ENCODE measurements at regions not wholly inside any gene's neighbourhood (a gene's known extent, or its start where the extent isn't known, plus 50 kb on each side); places are given as distances from the start of the nearest gene placed in this dataset.

GRCh38 chr3:34376691-34377090 lies 578.3 kb downstream of the PDCD6IP start:
- no peak overlapping the region for H3K4me3 ChIP-seq (ENCODE audit: low read length)
- no peak for DNase-seq (ENCODE audit: low read depth)
- TF ChIP-seq, protein P1, sequence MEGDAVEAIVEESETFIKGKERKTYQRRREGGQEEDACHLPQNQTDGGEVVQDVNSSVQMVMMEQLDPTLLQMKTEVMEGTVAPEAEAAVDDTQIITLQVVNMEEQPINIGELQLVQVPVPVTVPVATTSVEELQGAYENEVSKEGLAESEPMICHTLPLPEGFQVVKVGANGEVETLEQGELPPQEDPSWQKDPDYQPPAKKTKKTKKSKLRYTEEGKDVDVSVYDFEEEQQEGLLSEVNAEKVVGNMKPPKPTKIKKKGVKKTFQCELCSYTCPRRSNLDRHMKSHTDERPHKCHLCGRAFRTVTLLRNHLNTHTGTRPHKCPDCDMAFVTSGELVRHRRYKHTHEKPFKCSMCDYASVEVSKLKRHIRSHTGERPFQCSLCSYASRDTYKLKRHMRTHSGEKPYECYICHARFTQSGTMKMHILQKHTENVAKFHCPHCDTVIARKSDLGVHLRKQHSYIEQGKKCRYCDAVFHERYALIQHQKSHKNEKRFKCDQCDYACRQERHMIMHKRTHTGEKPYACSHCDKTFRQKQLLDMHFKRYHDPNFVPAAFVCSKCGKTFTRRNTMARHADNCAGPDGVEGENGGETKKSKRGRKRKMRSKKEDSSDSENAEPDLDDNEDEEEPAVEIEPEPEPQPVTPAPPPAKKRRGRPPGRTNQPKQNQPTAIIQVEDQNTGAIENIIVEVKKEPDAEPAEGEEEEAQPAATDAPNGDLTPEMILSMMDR (IDR thresholded peaks at IDR 0.05; ENCODE audit: insufficient read depth, low read depth, low read length, missing control alignments): no peak

- no peak for DNase-seq (ENCODE audit: low read depth)
- TF ChIP-seq, protein P1 (IDR thresholded peaks at IDR 0.05; ENCODE audit: insufficient read depth, low read depth, low read length, missing control alignments): no peak
- no peak overlapping the region for H3K4me3 ChIP-seq (ENCODE audit: low read length)
These were observed 579.5 kb downstream of the PDCD6IP start for GRCh38 chr3:34377961-34378360.

- DNase-seq (ENCODE audit: low read depth): no peak
- no peak overlapping the region for H3K4me3 ChIP-seq (ENCODE audit: low read length)
- TF ChIP-seq, protein P1 (IDR thresholded peaks at IDR 0.05; ENCODE audit: insufficient read depth, low read depth, low read length, missing control alignments): no peak
These were observed 582.8 kb downstream of the PDCD6IP start for GRCh38 chr3:34381243-34381642.

DNA sequence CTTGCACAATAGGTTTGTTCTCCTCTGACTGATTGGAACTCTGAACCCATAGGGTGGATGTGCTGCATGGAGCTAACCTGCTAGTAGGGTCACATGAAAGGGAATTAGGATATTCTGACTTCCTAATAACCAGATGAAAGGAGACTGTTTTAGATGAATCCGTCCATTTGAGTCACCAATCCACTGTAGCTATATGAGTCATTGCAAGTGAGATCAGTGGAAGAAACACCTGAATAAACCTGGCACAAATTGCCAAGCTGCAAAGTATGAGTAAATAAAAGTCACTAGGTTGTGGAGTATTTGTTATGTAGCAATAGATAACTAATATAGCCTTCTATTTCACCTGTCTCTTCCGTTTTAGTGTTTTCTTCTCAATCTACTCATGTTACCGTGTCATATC lies 584.4 kb downstream of the PDCD6IP start:
- no peak overlapping the region for H3K4me3 ChIP-seq (ENCODE audit: low read length)
- DNase-seq (ENCODE audit: low read depth): peak; percentile 72
- TF ChIP-seq, protein P1 (IDR thresholded peaks at IDR 0.05; ENCODE audit: insufficient read depth, low read depth, low read length, missing control alignments): no peak

DNA sequence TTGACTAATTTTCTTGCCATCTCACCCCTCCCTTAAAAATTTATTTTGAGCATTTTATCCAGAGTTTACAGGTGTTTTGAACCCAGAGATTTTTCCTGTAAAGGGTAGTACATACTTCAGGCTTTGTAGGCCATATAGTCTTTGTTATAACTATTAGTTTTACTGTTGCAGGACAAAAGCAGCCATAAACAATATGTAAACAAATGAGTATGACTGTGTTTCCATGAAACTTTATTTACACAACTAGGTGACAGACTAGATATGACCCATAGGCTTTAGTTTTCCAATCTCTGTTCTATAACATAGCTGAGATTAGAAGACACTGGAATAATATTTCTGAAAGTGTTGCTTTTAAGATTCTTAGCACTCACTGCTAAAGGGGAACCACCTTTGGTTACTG lies 587.9 kb downstream of the PDCD6IP start:
- H3K4me3 ChIP-seq (ENCODE audit: low read length): no peak overlapping the region
- DNase-seq (ENCODE audit: low read depth): no peak
- TF ChIP-seq, protein P1 (IDR thresholded peaks at IDR 0.05; ENCODE audit: insufficient read depth, low read depth, low read length, missing control alignments): no peak

DNA sequence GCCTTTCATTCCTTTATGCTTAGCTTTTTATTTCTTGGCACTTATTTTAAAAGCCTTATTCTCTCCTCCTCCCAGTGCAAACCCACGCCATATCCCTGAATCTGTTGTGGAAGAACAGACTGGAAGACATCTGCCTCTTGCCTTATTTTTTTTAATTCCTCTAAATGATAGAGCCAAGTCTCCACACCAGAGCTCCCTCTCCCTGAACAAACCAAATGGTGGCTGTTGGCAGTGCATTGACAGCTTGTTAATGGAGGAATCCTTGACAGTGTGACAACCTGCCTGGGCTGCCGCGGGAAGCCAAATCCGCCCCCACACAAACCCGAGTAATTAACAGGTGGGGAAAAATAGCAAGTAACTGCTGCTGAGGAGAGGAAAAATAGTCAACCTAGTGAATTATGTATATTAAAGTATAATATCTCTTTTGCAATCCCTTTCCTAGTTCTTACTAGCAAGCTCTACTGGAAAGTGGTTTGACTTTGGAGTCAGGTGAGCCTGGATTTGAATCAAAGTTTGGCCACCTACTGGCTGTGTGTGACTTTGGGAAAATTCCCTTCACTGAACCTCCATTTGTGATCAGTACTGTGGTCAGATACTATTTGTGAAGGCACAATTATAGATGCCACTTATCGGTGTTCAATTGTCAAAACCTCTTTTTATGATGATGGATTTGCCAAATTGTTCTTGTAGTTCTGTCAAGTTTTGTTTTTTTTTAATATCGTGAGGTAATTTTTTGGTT lies 589.6 kb downstream of the PDCD6IP start:
- DNase-seq (ENCODE audit: low read depth): peak; percentile 3
- TF ChIP-seq, protein P1 (IDR thresholded peaks at IDR 0.05; ENCODE audit: insufficient read depth, low read depth, low read length, missing control alignments): no peak

GRCh38 chr3:34388830-34389229 lies 590.4 kb downstream of the PDCD6IP start:
- H3K4me3 ChIP-seq (ENCODE audit: low read length): no peak overlapping the region
- no peak for DNase-seq (ENCODE audit: low read depth)
- TF ChIP-seq, protein P1 (IDR thresholded peaks at IDR 0.05; ENCODE audit: insufficient read depth, low read depth, low read length, missing control alignments): no peak

More for the DNA sequence above, 589.6 kb downstream of the PDCD6IP start:
- no peak overlapping the region for H3K4me3 ChIP-seq (ENCODE audit: low read length)
